ENCODE measurements at regions not wholly inside any gene's neighbourhood (a gene's known extent, or its start where the extent isn't known, plus 50 kb on each side); places are given as distances from the start of the nearest gene placed in this dataset.

DNA sequence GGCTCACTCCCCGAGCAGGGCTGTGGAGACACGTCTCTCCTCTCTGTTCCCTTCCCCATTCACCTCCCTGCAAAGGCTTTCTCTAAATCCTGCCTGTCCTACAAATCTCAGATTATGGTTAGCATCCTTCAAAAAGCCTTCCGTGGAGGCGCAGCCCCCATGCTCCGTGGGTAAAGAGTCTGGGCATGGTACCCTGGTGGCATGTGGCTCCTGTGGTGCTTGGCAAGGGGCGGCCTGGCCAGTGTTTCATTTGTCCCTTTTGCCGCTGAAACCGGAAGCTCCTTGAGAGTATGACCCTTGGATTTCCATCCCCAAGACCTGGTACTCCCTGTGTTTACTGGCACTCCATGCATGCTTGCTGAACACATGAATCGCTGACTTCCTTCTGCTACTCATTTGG, 839.3 kb upstream of the SALL3 start:
- POLR2A ChIA-PET (ENCODE audit: low non-redundant PET), result no interaction called here
- Histone ChIP-seq H3K36me3 (ENCODE audit: insufficient read depth, low read length, poor library complexity, severe bottlenecking) (no peaks in the 10 kb centered on the region), H3K4me1 (ENCODE audit: insufficient read depth, low read length, poor library complexity, severe bottlenecking) (no peaks in the 10 kb centered on the region), H3K27ac (ENCODE audit: low read depth, low read length, poor library complexity, severe bottlenecking) (no peak overlapping the region), H3K27me3 (replicated peaks; ENCODE audit: insufficient read depth, low read depth, low read length, poor library complexity) (no peaks in the 10 kb centered on the region), H3K9me3 (ENCODE audit: low read depth, low read length, poor library complexity, severe bottlenecking) (peaks cover 35% of the 10 kb centered on the region), H3K4me3 (ENCODE audit: low read depth, low read length, poor library complexity, severe bottlenecking) (no peak overlapping the region)
- BruUV-seq (replicated peaks), result no TSS peak
- CTCF ChIA-PET, result no interaction called here
- TF ChIP-seq CTCF (conservative IDR thresholded peaks at IDR 0.05; ENCODE audit: low read depth, low read length), result no peak
- no peak for TF ChIP-seq EZH2 (IDR thresholded peaks at IDR 0.05; ENCODE audit: borderline replicate concordance, low read depth, low read length, poor library complexity, severe bottlenecking)
- DNase-seq (ENCODE audit: low spot score), result no peak
- intact Hi-C loops (cut with micrococcal nuclease; ENCODE audit: unreplicated experiment), result no loop called here

- no peak for DNase-seq (ENCODE audit: low spot score)
- Histone ChIP-seq H3K27me3 (replicated peaks; ENCODE audit: insufficient read depth, low read depth, low read length, poor library complexity) (no peaks in the 10 kb centered on the region), H3K9me3 (ENCODE audit: low read depth, low read length, poor library complexity, severe bottlenecking) (peaks cover 14% of the 10 kb centered on the region), H3K4me3 (ENCODE audit: low read depth, low read length, poor library complexity, severe bottlenecking) (no peak overlapping the region), H3K27ac (ENCODE audit: low read depth, low read length, poor library complexity, severe bottlenecking) (no peak overlapping the region), H3K36me3 (ENCODE audit: insufficient read depth, low read length, poor library complexity, severe bottlenecking) (no peaks in the 10 kb centered on the region), H3K4me1 (ENCODE audit: insufficient read depth, low read length, poor library complexity, severe bottlenecking) (no peaks in the 10 kb centered on the region)
- TF ChIP-seq CTCF (conservative IDR thresholded peaks at IDR 0.05; ENCODE audit: low read depth, low read length), result no peak
- TF ChIP-seq EZH2 (IDR thresholded peaks at IDR 0.05; ENCODE audit: borderline replicate concordance, low read depth, low read length, poor library complexity, severe bottlenecking), result no peak
- POLR2A ChIA-PET (ENCODE audit: low non-redundant PET), result no interaction called here
- intact Hi-C loops (cut with micrococcal nuclease; ENCODE audit: unreplicated experiment), result no loop called here
- CTCF ChIA-PET, result no interaction called here
- BruUV-seq (replicated peaks), result no TSS peak
Observed at GRCh38 chr18:78144669-78145068, 834.9 kb upstream of the SALL3 start.

DNA sequence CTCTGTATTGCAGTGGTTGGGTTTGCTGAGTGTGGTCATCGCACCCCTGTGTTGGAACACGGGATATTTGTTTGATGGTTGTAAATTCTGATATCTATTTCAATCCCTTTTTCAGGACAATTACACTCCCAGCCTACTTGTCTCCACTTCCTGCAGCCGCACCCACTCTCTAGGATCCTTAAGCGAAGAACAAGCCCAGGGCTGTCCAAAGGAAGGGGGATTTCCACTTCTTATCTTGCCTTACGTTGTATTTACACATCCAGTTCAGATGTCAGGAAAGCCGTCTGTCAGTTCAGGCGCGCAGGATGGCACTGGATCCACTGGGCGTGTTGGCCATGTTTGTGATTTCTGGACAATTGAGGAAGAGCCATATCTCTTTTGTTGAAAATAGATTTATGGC, 834.5 kb upstream of the SALL3 start:
- CTCF ChIA-PET, result no interaction called here
- H3K27ac ChIP-seq (ENCODE audit: low read depth, low read length, poor library complexity, severe bottlenecking), result no peak overlapping the region
- no TSS peak for BruUV-seq (replicated peaks)
- no peaks in the 10 kb centered on the region for H3K27me3 ChIP-seq (replicated peaks; ENCODE audit: insufficient read depth, low read depth, low read length, poor library complexity)
- no peaks in the 10 kb centered on the region for H3K36me3 ChIP-seq (ENCODE audit: insufficient read depth, low read length, poor library complexity, severe bottlenecking)
- H3K9me3 ChIP-seq (ENCODE audit: low read depth, low read length, poor library complexity, severe bottlenecking), result peaks cover 14% of the 10 kb centered on the region
- no peak for DNase-seq (ENCODE audit: low spot score)
- intact Hi-C loops (cut with micrococcal nuclease; ENCODE audit: unreplicated experiment), result no loop called here
- POLR2A ChIA-PET (ENCODE audit: low non-redundant PET), result no interaction called here
- H3K4me1 ChIP-seq (ENCODE audit: insufficient read depth, low read length, poor library complexity, severe bottlenecking), result no peaks in the 10 kb centered on the region
- H3K4me3 ChIP-seq (ENCODE audit: low read depth, low read length, poor library complexity, severe bottlenecking), result no peak overlapping the region
- TF ChIP-seq CTCF (conservative IDR thresholded peaks at IDR 0.05; ENCODE audit: low read depth, low read length) (no peak), EZH2 (IDR thresholded peaks at IDR 0.05; ENCODE audit: borderline replicate concordance, low read depth, low read length, poor library complexity, severe bottlenecking) (no peak)
